ENCODE measurements at regions not wholly inside any gene's neighbourhood (a gene's known extent, or its start where the extent isn't known, plus 50 kb on each side); places are given as distances from the start of the nearest gene placed in this dataset.

GRCh38 chr12:116382686-116383530 lies 105.4 kb upstream of the MED13L start:
- DNase-seq (ENCODE audit: low spot score), result no peak

DNA sequence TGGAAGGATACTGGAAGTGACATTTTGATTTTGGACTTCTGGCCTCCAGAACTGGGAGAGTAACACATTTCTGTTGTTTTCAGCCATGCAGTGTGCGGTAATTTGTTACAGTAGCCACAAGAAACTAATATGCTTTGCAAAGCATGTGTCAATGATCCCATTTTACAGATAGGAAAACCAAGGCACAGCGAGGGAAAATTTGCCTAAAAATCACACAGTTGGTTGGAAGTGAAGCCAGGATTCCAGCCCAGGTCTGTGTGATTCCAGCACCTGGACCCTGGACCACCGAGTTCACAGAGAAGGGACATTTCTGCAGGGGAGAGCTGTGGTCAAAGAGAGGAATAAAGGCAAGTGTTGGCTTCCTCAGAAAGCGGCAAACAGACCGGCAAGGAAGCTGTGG lies 106.7 kb upstream of the MED13L start:
- DNase-seq (ENCODE audit: low spot score), result no peak

DNA sequence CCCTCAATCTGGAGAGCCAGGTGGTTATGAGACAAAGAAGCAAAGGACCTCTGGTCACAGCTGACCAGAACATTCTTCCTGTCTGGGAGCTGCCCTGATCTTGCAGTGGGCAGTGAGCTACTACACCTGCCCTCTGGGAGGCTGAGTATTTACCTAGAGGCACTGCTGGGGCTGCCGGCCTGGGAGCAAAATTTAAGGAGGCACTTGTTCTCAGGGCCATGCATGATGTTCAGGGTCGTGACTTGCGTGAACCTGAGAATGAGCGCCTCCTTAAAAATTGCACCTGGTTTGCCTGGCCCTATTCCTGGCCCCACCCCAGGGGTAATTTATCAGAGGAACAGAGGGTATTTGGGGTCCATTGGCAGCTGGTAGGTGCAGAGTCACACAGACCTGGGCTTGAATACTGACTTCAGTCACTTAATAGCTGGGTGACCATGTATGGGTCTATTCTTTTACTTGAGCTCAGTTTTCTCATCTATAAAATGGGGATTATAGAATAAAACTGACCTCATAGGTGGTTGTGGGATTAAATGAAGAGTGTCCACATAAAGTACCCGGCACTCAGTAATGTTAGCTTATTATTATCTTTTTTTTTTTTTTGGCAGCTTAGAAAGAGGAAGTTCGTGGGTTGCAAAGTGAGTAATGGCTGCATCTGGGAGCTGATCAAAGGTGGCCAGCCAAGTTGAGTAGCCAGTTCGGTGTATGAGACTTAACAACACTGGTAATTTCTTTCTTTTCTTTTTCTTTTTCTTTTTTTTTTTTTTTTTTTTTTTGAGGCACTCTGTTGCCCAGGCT lies 107.4 kb upstream of the MED13L start:
- DNase-seq (ENCODE audit: low spot score), result no peak

GRCh38 chr12:116385486-116386217 lies 108.2 kb upstream of the MED13L start:
- DNase-seq (ENCODE audit: low spot score), result peak; percentile 54

GRCh38 chr12:116389326-116389725 lies 111.8 kb upstream of the MED13L start:
- no peak for DNase-seq (ENCODE audit: low spot score)

- no peak for DNase-seq (ENCODE audit: low spot score)
These were observed 112.5 kb upstream of the MED13L start for GRCh38 chr12:116389990-116390389.

- no peak for DNase-seq (ENCODE audit: low spot score)
These were observed 113.2 kb upstream of the MED13L start for GRCh38 chr12:116390401-116391335.

DNA sequence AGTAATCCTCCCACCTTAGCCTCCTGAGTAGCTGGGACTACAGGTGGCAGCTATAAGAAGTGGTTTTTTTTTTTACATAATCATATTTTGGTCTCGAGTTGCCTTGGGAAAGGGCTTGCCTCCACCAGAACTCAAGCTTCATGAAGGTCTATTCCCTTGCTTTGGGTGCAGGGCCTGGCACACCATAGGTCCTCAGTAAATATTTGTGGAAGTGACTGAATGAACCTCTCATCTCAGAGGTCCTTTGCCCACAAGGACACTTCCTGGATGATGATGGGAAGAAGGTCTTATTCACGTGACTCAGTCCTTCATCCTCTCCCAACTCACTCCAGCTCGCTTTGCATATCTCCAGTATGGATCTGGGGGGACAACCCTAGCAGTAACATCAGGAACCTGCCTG lies 114.0 kb upstream of the MED13L start:
- no peak for DNase-seq (ENCODE audit: low spot score)

DNA sequence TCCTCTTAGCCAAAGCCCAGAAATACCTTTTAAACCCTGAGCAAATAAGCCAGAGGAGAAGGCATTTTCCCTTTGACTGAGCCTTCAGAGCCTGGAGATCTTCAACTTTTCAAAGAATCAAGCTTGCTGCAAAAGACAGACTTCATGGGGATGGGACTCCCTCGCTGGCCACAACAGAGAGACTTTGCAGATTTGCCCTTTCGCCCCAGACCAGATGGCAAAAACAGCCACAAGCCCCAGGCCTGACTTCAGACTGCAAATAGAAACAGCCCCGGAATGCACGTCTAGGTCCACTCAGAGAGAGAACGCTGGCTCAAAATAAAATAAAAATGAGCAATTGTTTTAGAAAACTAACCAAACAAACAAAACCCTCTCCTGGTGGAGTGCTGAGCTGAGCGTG lies 114.6 kb upstream of the MED13L start:
- DNase-seq (ENCODE audit: low spot score), result no peak

DNA sequence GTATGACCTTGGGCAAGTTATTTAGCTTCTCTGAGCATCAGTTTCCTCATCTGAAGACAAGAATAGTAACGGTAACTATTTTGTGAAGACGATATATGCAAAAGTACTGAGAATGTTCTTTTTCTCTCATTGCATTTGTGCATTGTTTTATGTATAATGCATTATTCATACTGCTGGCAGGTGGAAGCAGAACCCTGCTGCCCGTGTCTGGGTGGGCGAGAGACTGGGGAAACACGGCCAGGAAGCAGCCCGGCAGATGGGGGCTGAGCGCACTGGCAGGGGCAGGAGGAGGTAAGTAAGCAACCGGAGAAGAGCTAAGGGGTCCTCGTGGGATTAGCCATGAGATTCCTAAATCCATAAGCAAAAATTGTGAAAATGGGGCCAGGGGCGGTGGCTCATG lies 115.8 kb upstream of the MED13L start:
- no peak for DNase-seq (ENCODE audit: low spot score)

GRCh38 chr12:116393859-116394650 lies 116.6 kb upstream of the MED13L start:
- no peak for DNase-seq (ENCODE audit: low spot score)

DNA sequence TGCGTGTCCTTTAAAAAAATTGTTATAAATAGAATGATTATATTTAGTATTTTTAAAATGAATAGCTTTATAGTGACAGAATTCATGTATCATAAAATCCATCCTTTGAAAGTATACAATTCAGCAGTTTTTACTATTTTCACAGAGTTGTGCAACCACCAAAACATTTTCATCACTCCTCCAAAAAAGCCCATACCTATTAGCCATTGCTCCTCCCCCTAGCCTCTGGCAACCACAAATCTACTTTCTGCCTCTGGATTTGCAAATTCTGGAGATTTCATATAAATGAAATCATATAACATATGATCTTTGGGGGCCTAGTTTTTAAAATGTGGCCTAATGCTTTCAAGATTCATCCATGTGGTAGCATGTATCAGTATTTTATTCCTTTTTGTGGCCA lies 117.9 kb upstream of the MED13L start:
- no peak for DNase-seq (ENCODE audit: low spot score)

GRCh38 chr12:116397148-116397547 lies 119.7 kb upstream of the MED13L start:
- DNase-seq (ENCODE audit: low spot score), result no peak

GRCh38 chr12:116398193-116398592 lies 120.7 kb upstream of the MED13L start:
- no peak for DNase-seq (ENCODE audit: low spot score)

- no peak for DNase-seq (ENCODE audit: low spot score)
These were observed 121.6 kb upstream of the MED13L start for GRCh38 chr12:116399055-116399454.

DNA sequence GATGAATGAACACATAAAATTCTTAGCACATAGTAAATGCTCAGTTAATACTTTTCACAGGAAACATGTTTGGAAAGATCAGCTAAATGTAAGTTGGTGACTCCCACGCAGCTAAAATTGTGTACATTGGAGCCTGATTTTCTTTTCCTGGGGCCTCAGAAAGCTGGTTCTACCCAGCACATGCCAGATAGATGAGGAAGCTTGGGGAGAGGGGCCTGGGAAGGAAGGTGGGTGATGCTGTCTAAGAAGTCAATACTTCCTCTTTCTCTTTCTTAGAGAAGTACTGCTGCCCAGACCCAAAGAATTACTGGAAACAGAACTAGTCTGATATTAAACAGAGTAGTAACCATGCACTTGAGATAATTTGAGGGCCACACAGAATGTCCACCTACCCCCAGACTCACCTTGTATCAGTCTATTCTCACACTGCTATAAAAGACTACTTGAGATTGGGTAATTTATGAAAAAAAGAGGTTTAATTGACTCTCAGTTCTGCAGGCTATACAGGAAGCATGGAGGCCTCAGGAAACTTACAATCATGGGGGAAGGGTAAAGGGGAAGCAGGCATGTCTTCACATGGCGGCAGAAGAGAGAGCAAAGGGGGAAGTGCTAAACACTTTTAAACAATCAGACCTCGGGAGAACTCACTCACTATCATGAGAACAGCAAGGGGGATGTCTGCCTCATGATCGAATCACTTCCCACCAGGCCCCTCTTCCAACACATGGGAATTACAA lies 123.3 kb upstream of the MED13L start:
- no peak for DNase-seq (ENCODE audit: low spot score)

- DNase-seq (ENCODE audit: low spot score), result no peak
These were observed 124.1 kb upstream of the MED13L start for GRCh38 chr12:116401565-116401964.

GRCh38 chr12:116402163-116402939 lies 124.9 kb upstream of the MED13L start:
- no peak for DNase-seq (ENCODE audit: low spot score)

DNA sequence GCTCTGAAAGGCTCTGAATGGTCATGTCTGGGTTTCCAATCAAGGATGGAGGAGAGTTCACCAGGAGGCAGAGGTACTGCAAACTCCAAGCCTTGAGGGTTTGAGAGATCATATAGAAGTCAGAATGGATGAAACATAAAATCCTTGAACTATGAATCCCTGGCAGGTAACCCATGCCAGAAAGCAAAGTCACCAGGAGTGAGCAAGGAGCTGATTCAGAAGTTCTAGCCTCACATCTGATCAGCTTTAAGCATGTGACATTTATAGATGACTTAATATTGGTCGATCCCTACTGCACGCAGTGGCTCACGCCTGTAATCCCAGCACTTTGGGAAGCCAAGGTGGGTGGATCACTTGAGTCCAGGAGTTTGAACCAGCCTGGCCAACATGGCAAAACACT lies 126.1 kb upstream of the MED13L start:
- no peak for DNase-seq (ENCODE audit: low spot score)
